ENCODE measurements at regions not wholly inside any gene's neighbourhood (a gene's known extent, or its start where the extent isn't known, plus 50 kb on each side); places are given as distances from the start of the nearest gene placed in this dataset.

DNA sequence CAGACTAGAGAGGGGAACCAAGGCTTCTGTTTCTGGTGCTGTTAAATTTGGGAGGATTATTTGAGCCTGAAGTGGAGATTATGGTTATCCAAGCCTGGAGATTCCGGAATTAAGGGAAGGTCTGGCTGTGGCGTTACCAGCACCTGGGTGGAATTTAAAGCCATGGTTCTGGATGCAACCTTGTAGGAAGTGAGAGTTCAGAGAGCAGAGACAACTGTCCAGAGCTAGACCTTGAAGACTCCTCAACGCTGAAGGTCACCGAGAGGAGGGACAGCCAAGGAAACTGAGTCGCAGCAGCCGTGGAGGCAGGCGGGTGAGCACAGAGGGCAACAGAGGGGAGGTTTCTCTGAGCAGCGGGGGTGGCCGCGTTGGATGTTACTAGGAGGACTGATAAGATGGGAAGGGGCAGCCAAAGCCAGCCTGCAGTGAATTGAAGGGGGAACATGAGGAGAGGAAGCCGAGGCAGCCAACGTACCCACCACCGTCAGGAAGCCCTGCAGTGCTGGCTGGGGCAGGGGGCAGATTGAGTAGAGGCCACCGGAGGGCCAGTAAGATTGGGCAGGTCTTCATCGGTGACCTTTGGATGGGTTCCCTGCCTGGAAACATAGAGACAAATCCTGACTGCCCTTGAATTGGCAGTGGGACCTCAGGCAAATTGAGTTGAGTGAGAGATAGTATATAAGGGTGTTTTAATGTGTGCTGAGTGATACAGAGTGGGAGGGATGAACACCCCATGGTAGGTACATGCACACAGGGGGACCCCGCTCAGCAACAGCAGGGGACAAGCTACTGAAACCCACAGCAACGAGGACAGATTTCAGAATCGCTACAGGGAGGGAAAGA, 90.3 kb downstream of the SNX5 start:
- H2AFZ ChIP-seq: no peak overlapping the region
- peaks cover 13% of the 10 kb centered on the region for H3K4me1 ChIP-seq (ENCODE audit: insufficient read depth)
- no peaks in the 10 kb centered on the region for H3K9me3 ChIP-seq (ENCODE audit: low read depth)
- H4K20me1 ChIP-seq (ENCODE audit: insufficient read depth): no peaks in the 10 kb centered on the region
- DNase-seq: no peak
- H3K4me3 ChIP-seq: no peak overlapping the region
- TF ChIP-seq EZH2phosphoT487 (IDR thresholded peaks at IDR 0.05; ENCODE audit: insufficient read depth, low read depth) (no peak), EZH2 (IDR thresholded peaks at IDR 0.05; ENCODE audit: insufficient read depth, poor library complexity, severe bottlenecking) (no peak)
- 79 to 82% methylated on average over 18 of the region's 18 CpGs for WGBS, 2 experiments (ENCODE audit: low coverage in 1 of 2, low lambda C conversion rate in 2 of 2, missing lambda C conversion rate in 2 of 2)
- H3K36me3 ChIP-seq (ENCODE audit: low read depth): no peaks in the 10 kb centered on the region
- in situ Hi-C loops (cut with MboI): no loop called here
- no peaks in the 10 kb centered on the region for H3K79me2 ChIP-seq (ENCODE audit: insufficient read depth)
- no peaks in the 10 kb centered on the region for H3K9me2 ChIP-seq (ENCODE audit: insufficient read depth)
- no peak overlapping the region for H3K27ac ChIP-seq
- H3K4me2 ChIP-seq (ENCODE audit: unreplicated experiment): no peak overlapping the region
- no peaks in the 10 kb centered on the region for H3K27me3 ChIP-seq (replicated peaks; ENCODE audit: insufficient read depth)
- no peak overlapping the region for H3K9ac ChIP-seq
- peaks cover 10% of the 10 kb centered on the region; the same call in 1 of the 2 replicates for H3F3A ChIP-seq (ENCODE audit: insufficient read depth)

DNA sequence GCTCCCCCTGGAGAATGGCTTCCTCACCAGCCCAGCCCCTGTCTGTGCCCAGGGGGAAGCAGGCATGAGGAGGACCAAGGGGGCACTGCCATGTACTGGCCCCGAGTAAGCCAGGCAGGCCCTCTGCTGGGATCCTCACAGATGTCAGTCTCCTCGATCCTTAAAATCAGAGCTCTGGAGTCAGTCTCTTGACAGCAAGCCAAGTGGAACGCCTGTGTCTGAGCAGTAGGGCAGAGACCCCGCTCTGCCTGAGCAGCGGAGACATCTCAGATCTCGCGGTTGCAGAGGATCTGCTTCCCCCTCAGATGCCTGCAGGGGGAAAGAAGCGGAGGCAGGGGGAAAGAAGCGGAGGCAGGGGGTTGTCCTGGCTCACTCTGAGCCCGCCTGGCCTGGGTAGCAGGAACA, 92.6 kb downstream of the SNX5 start:
- H3K9ac ChIP-seq: no peak overlapping the region
- no peaks in the 10 kb centered on the region for H4K20me1 ChIP-seq (ENCODE audit: insufficient read depth)
- no peaks in the 10 kb centered on the region for H3K27me3 ChIP-seq (replicated peaks; ENCODE audit: insufficient read depth)
- 50 to 55% methylated on average over 9 to 10 of the region's 10 CpGs for WGBS, 2 experiments (ENCODE audit: low coverage in 1 of 2, low lambda C conversion rate in 2 of 2, missing lambda C conversion rate in 2 of 2)
- H3K4me1 ChIP-seq (ENCODE audit: insufficient read depth): peaks cover 13% of the 10 kb centered on the region
- H3K36me3 ChIP-seq (ENCODE audit: low read depth): no peaks in the 10 kb centered on the region
- H3K4me3 ChIP-seq: no peak overlapping the region
- in situ Hi-C loops (cut with MboI): no loop called here
- H3K79me2 ChIP-seq (ENCODE audit: insufficient read depth): no peaks in the 10 kb centered on the region
- H2AFZ ChIP-seq: no peak overlapping the region
- H3K9me2 ChIP-seq (ENCODE audit: insufficient read depth): no peaks in the 10 kb centered on the region
- no peak for TF ChIP-seq EZH2phosphoT487 (IDR thresholded peaks at IDR 0.05; ENCODE audit: insufficient read depth, low read depth)
- TF ChIP-seq EZH2 (IDR thresholded peaks at IDR 0.05; ENCODE audit: insufficient read depth, poor library complexity, severe bottlenecking): no peak
- DNase-seq: no peak
- no peak overlapping the region for H3K4me2 ChIP-seq (ENCODE audit: unreplicated experiment)
- H3K27ac ChIP-seq: no peak overlapping the region
- H3K9me3 ChIP-seq (ENCODE audit: low read depth): no peaks in the 10 kb centered on the region
- H3F3A ChIP-seq (ENCODE audit: insufficient read depth): peaks cover 22% of the 10 kb centered on the region

DNA sequence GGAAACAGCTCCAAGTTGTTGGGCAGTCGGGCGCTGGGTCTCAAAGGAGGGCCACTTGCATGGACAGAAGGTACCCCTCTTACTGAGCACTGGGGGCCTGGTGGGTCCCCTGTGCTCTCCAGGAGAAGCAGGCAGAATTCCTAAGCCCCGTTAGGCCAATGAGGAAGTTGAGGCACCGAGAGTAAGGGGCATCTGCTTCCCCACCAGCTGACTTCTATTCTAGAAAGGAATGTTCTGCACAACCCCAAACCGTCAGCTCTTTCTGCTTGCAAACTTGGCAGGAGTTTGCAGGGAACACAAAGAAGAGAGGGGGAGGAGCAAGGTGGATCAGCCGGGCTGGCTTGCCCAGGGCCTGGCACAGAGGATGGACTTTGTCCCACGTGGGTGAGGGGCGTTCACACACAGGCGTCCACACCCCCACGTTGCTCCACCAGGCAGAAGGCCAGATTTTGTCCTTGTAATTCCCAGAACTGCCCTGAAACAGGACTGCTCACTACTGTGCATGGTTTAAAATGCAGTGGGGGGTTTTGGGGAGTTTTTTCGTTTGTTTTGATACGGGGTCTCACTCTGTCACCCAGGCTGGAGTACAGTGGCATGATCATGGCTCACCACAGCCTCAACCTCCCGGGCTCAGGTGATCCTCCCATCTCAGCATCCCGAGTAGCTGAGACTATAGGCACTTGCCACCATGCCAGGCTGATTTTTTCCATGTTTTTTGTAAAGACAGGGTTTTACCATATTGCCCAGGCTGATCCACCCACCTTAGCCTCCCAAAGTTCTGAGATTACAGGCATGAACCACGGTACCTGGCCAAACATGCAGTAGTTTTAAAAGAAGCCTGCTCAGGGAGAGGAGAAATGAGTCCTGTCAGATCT, 93.3 kb downstream of the SNX5 start:
- in situ Hi-C loops (cut with MboI): no loop called here
- no peak overlapping the region for H2AFZ ChIP-seq

DNA sequence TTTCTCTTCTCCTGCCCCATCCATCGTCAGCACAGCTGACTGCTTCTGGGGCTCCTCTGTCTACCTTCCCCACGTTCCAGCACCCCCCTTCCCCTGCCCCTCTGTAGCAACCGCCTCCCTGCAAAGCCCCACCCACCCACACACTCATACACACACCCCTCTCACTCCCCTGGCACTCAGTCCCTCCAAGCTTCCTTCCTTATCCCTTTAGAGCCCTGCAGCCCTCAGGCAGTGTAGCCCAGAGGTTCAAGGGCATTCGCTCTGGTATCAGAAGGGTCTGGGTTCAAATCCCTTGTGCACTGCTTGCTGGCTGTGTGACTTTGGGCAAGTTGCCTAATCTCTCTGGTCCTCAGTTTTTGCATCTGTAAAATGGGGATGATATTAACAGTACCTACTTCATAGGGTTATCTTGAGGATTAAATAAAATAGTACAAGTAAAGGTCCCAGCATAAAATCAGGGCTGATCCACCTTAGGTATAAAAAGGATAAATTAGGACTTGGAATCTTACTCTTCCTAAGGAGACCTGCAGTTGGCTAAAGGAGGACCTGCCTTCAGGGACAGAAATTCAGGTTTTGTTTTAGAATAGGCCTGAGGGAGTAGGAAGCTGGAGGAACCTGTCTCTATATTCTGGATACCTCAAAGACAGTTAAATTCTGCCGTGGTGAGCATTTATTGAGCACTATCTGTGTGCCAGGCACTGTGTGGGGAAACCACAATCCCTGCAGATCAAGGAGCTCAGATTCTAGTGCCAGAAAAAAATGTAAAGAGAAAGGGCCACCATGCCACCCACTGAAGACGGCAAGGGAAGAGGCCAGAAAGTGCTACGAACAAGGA, 94.1 kb downstream of the SNX5 start:
- Histone ChIP-seq H3K27ac (peak overlapping the region; percentile 70), H3K4me2 (ENCODE audit: unreplicated experiment) (peak overlapping the region; percentile 30), H3K27me3 (replicated peaks; ENCODE audit: insufficient read depth) (no peaks in the 10 kb centered on the region), H4K20me1 (ENCODE audit: insufficient read depth) (no peaks in the 10 kb centered on the region), H3K4me3 (peak overlapping the region; percentile 19; the same call in 1 of the 2 replicates), H2AFZ (peak overlapping the region; percentile 77), H3F3A (ENCODE audit: insufficient read depth) (peaks cover 22% of the 10 kb centered on the region), H3K9me2 (ENCODE audit: insufficient read depth) (no peaks in the 10 kb centered on the region), H3K9me3 (ENCODE audit: low read depth) (no peaks in the 10 kb centered on the region), H3K4me1 (ENCODE audit: insufficient read depth) (peaks cover 18% of the 10 kb centered on the region), H3K79me2 (ENCODE audit: insufficient read depth) (no peaks in the 10 kb centered on the region), H3K36me3 (ENCODE audit: low read depth) (no peaks in the 10 kb centered on the region), H3K9ac (peak overlapping the region; percentile 73)
- in situ Hi-C loops (cut with MboI): no loop called here
- peak; percentile 12 for DNase-seq
- 17 to 27% methylated on average over 4 to 7 of the region's 7 CpGs for WGBS, 2 experiments (ENCODE audit: low coverage in 1 of 2, low lambda C conversion rate in 2 of 2, missing lambda C conversion rate in 2 of 2)
- TF ChIP-seq EZH2phosphoT487 (IDR thresholded peaks at IDR 0.05; ENCODE audit: insufficient read depth, low read depth): no peak
- no peak for TF ChIP-seq EZH2 (IDR thresholded peaks at IDR 0.05; ENCODE audit: insufficient read depth, poor library complexity, severe bottlenecking)

More for the DNA sequence above, 93.3 kb downstream of the SNX5 start:
- Histone ChIP-seq H3K36me3 (ENCODE audit: low read depth) (no peaks in the 10 kb centered on the region), H3K4me3 (no peak overlapping the region), H3K79me2 (ENCODE audit: insufficient read depth) (no peaks in the 10 kb centered on the region), H3K4me1 (ENCODE audit: insufficient read depth) (peaks cover 16% of the 10 kb centered on the region), H3K9ac (no peak overlapping the region), H3F3A (ENCODE audit: insufficient read depth) (peaks cover 22% of the 10 kb centered on the region), H3K9me2 (ENCODE audit: insufficient read depth) (no peaks in the 10 kb centered on the region), H4K20me1 (ENCODE audit: insufficient read depth) (no peaks in the 10 kb centered on the region), H3K4me2 (ENCODE audit: unreplicated experiment) (no peak overlapping the region), H3K27me3 (replicated peaks; ENCODE audit: insufficient read depth) (no peaks in the 10 kb centered on the region), H3K27ac (no peak overlapping the region), H3K9me3 (ENCODE audit: low read depth) (no peaks in the 10 kb centered on the region)
- peak; percentile 75 for DNase-seq
- no peak for TF ChIP-seq EZH2 (IDR thresholded peaks at IDR 0.05; ENCODE audit: insufficient read depth, poor library complexity, severe bottlenecking)
- no peak for TF ChIP-seq EZH2phosphoT487 (IDR thresholded peaks at IDR 0.05; ENCODE audit: insufficient read depth, low read depth)
- WGBS, 2 experiments (ENCODE audit: low coverage in 1 of 2, low lambda C conversion rate in 2 of 2, missing lambda C conversion rate in 2 of 2): 27 to 33% methylated on average over 15 of the region's 15 CpGs
